ENCODE measurements at regions not wholly inside any gene's neighbourhood (a gene's known extent, or its start where the extent isn't known, plus 50 kb on each side); places are given as distances from the start of the nearest gene placed in this dataset.

DNA sequence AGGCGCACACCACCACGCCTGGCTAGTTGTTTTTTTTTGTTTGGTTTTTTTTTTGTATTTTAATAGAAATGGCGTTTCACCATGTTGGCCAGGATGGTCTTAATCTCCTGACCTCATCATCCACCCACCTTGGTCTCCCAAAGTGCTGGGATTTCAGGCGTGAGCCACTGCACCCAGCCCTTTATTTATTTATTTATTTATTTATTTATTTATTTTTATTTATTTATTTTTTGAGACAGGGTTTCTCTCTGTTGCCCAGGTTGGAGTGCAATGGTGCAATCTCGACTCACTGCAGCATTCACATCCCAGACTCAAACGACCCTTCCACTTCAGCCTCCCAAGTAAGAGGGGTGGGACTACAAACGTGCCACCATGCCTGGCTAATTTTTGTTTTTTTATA lies 63.0 kb upstream of the ADAMTSL1 start:
- DNase-seq, result no peak

DNA sequence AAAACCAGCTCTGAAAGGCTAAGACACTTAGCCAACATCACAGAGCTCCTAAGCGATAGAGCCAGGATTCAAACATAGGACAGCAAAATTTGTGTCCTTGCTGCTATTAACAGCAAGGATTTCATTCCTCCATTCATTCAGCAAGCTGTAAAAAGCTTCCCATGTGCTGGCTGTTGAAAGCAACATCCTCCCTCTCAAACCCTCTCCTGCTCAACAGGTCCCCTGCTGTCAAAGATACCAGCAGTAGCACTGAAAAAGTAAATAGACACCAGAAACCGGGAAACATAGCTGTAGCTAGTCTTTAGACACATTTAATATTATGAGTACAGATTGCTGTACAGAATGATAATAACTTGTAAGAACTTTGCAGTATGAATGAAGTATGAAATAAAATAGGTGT lies 52.6 kb upstream of the ADAMTSL1 start:
- no peak for DNase-seq

DNA sequence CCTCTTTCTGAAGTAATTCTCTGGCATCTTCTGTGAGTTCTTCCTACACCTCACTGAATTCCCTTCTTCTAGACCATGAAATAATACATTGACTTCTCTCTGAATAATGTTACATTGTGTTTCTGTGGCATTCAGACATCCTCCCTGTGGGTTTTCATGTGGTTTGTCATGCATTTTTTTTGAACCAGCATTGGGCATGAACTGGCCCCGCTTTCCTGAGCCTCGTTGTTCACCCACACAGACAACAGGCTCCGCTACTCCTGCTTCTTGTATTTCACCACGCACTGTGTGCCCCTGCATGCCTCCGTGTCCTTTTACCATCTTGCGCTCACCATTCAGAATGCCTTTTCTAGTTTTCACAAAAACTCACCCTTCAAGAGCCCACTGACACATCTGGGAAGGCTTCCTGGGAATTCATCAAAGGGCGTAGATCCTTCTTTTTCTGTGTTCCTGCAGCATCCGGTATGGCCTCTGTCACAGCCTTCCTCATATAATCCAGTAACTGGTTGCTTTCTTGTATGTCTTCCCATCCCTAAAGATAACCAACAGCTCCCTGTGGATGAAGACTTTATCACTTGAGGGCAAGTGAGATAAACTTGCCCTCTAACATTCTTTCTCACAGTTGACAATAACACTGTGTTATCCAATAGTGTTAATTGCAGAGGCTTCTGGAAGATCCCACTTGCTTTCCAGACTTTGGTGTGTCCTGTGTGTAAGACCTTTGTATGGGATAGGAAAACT lies 51.5 kb upstream of the ADAMTSL1 start:
- no peak for DNase-seq

DNA sequence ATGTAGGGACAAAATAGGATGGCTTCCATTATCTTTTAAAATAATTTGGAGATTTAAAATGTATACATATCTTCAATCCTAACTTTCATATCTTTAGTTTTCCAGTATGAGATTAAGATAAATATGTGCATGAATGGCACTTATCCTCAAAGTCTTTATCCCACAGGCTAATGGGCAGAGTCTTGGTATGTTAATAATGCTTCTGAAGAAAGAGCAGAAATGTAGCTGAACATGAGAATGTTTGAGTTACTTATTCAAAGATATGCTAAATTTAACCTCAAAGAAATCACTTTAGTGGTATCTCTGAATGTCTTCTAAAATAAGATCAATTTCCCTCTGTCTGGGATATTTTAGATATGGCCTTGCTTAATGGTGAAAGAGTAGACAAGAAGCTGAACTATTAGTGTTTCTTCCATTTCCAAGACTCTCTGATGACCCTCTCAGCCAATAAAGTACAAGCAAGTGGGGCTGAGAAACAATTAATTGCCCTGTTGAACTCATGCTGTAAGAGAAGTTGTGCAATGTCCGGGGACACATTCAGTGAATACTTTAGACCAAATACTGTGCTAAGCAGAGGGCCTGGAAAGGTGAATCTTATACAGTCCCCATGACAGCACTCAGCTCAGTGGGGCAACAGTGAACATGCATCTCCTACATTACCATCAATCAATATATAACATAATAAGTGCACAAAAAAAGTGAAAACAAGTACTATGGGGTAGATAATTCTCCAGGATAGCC lies 50.0 kb upstream of the ADAMTSL1 start:
- no peak for DNase-seq
